Spinal cord (tissue), 9 donors: ENCODE measurements at regions not wholly inside any gene's neighbourhood (a gene's known extent, or its start where the extent isn't known, plus 50 kb on each side); places are given as distances from the start of the nearest gene placed in this dataset.
A peak's percentile ranks its signal among the peaks of the same experiment; 100 is the strongest.

Source experiments
- DNase-seq, 6 donors: peaks; one replicate each; pipeline versions ENCODE4 v3.0.0 to v3.0.0-alpha.2; 2013 to 2015; ENCODE audit warnings: low spot score in 6 of 6, low read depth in 4 of 6
- H3K27ac ChIP-seq: one replicate; pipeline ENCODE4 v1.5.1; 2013; ENCODE audit warnings: low read depth, low read length, control low read depth
- H3K27me3 ChIP-seq: one replicate; pipeline ENCODE4 v1.6.1; 2013; ENCODE audit warnings: low read length; ENCODE audit not compliant: control insufficient read depth, insufficient read depth
- H3K36me3 ChIP-seq: one replicate; pipeline ENCODE4 v1.6.1; 2013; ENCODE audit warnings: low read length; ENCODE audit not compliant: control insufficient read depth, insufficient read depth
- H3K4me1 ChIP-seq: one replicate; pipeline ENCODE4 v1.6.1; 2013; ENCODE audit warnings: low read length; ENCODE audit not compliant: control insufficient read depth, insufficient read depth
- H3K4me3 ChIP-seq: one replicate; pipeline ENCODE4 v1.5.1; 2013; ENCODE audit warnings: low read depth, low read length, control low read depth
- H3K9me3 ChIP-seq: one replicate; pipeline ENCODE4 v1.6.1; 2013; ENCODE audit warnings: low read length; ENCODE audit not compliant: control insufficient read depth, insufficient read depth
- WGBS: methylation state at CpG from one replicate; pipeline ENCODE4 v1.1.5; 2013; ENCODE audit warnings: missing lambda C conversion rate; ENCODE audit not compliant: insufficient coverage; 5-methylcytosine and 5-hydroxymethylcytosine counted together
- donor health status: healthy.

- Histone ChIP-seq H3K27me3 (no peaks in the 10 kb centered on the region), H3K4me1 (no peaks in the 10 kb centered on the region), H3K4me3 (no peak overlapping the region), H3K9me3 (no peaks in the 10 kb centered on the region), H3K36me3 (no peaks in the 10 kb centered on the region), H3K27ac (no peak overlapping the region)
- no peak for DNase-seq
- WGBS = 100% methylated on average over 1 of the region's 2 CpGs
Observed at GRCh38 chr7:106763717-106764116, 101.4 kb upstream of the PIK3CG start.

- WGBS = 93% methylated on average over 5 of the region's 5 CpGs
- no peaks in the 10 kb centered on the region for H3K36me3 ChIP-seq
- H3K9me3 ChIP-seq = no peaks in the 10 kb centered on the region
- no peaks in the 10 kb centered on the region for H3K4me1 ChIP-seq
- H3K27me3 ChIP-seq = no peaks in the 10 kb centered on the region
- H3K4me3 ChIP-seq = no peak overlapping the region
- no peak for DNase-seq
- H3K27ac ChIP-seq = no peak overlapping the region
Observed at GRCh38 chr7:106765727-106766355, 99.2 kb upstream of the PIK3CG start.

GRCh38 chr7:106766551-106766950 lies 98.5 kb upstream of the PIK3CG start:
- Histone ChIP-seq H3K4me1 (no peaks in the 10 kb centered on the region), H3K4me3 (no peak overlapping the region), H3K9me3 (no peaks in the 10 kb centered on the region), H3K27ac (no peak overlapping the region), H3K27me3 (no peaks in the 10 kb centered on the region), H3K36me3 (no peaks in the 10 kb centered on the region)
- no CpG with 5 or more reads among the region's 2 CpGs for WGBS
- no peak for DNase-seq

DNA sequence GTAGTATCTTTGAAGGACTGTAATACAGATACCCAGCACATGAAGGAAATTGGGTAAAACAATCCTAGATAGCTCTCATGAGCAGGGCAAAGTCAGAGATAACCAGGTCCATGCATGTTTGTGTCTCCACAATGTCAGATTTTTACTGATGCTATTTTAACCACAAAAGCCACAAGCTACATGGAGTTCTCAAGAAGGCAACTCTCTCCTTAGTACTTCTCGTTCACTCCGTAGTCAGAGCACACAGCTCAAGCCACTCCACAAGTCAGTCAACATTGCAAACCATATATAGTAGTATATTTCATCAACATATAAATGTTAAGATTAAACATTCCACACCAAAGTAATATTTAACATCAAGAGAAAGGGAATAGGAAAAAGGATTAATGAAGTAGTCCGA lies 98.0 kb upstream of the PIK3CG start:
- no peak overlapping the region for H3K4me3 ChIP-seq
- H3K9me3 ChIP-seq = no peaks in the 10 kb centered on the region
- H3K36me3 ChIP-seq = no peaks in the 10 kb centered on the region
- 90% methylated on average over 1 of the region's 3 CpGs for WGBS
- no peak overlapping the region for H3K27ac ChIP-seq
- H3K27me3 ChIP-seq = no peaks in the 10 kb centered on the region
- H3K4me1 ChIP-seq = no peaks in the 10 kb centered on the region
- no peak for DNase-seq

DNA sequence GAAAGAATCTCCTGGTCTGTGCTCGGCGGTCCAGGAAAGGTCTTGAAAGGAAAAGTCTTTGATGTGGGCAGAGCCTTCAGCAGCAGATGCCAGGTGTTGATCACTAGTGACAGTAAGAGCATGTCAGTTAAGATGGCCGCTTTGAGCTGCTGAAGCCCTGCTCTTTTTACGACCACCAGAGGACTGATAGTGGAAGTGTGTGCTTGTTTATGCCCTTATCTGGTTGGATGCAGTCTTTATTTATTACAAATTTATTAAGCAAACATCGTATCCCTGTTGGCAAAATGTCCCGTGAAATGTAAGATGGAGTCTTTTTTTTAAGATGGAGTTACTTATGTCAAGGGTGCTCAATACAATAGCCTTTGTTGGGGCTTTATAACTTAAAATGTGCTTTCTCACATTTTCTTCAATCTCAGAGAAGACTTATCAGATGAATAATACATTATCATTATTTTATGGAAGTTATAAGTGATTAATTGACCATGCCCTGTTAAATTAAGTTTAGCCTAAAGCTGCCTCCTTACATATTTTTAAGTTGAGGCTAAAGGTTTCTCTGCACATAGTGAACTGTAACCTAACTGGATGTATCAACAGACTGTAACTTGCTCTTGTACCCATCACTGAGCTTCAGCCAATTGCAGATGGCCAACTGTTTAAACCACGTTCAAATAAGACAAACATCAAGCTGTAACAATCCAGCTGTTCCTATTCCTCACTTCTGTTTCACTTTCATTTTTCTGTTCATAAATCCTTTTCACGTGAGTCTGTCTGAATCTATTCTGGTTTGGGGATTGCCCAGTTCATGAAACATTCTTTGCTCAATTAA lies 97.4 kb upstream of the PIK3CG start:
- no peak overlapping the region for H3K4me3 ChIP-seq
- H3K9me3 ChIP-seq = no peaks in the 10 kb centered on the region
- 79% methylated on average over 4 of the region's 8 CpGs for WGBS
- H3K4me1 ChIP-seq = no peaks in the 10 kb centered on the region
- no peak overlapping the region for H3K27ac ChIP-seq
- no peaks in the 10 kb centered on the region for H3K27me3 ChIP-seq
- DNase-seq = no peak
- H3K36me3 ChIP-seq = no peaks in the 10 kb centered on the region

GRCh38 chr7:106768324-106768751 lies 96.7 kb upstream of the PIK3CG start:
- Histone ChIP-seq H3K27ac (no peak overlapping the region), H3K36me3 (no peaks in the 10 kb centered on the region), H3K4me3 (no peak overlapping the region), H3K9me3 (no peaks in the 10 kb centered on the region), H3K27me3 (no peaks in the 10 kb centered on the region), H3K4me1 (no peaks in the 10 kb centered on the region)
- no peak for DNase-seq
- 72% methylated on average over 4 of the region's 4 CpGs for WGBS

GRCh38 chr7:106770191-106770590 lies 94.9 kb upstream of the PIK3CG start:
- no peak for DNase-seq

DNA sequence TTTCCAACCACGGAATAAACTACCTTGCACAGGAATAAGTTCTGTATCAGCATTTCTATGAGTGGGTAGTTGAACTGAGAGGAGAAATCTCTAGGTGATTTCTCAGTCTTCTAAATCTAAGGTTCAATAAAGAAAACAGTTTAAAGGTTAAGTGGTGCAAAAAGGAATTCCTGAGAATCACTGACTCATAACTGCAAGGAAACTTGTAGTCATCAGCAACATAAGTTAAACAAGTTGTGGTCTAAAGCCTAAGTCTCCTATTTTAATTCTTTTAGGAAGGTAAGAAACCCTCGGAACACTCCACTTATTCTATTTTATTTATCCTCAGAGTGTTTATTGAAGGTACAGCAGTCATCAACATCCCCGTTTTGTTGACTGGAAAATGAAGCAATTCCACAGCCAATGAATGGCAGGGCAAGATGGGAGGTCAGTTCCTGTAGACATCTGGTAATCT lies 92.4 kb upstream of the PIK3CG start:
- Histone ChIP-seq H3K27me3 (no peaks in the 10 kb centered on the region), H3K4me1 (no peaks in the 10 kb centered on the region), H3K4me3 (no peak overlapping the region), H3K36me3 (no peaks in the 10 kb centered on the region), H3K9me3 (no peaks in the 10 kb centered on the region), H3K27ac (no peak overlapping the region)
- DNase-seq = no peak
- no CpG with 5 or more reads among the region's 3 CpGs for WGBS

More at GRCh38 chr7:106770191-106770590, 94.9 kb upstream of the PIK3CG start:
- H3K9me3 ChIP-seq = no peaks in the 10 kb centered on the region
- no peak overlapping the region for H3K4me3 ChIP-seq
- WGBS = no CpG with 5 or more reads among the region's 2 CpGs
- no peak overlapping the region for H3K27ac ChIP-seq
- H3K4me1 ChIP-seq = no peaks in the 10 kb centered on the region
- no peaks in the 10 kb centered on the region for H3K27me3 ChIP-seq
- no peaks in the 10 kb centered on the region for H3K36me3 ChIP-seq

DNA sequence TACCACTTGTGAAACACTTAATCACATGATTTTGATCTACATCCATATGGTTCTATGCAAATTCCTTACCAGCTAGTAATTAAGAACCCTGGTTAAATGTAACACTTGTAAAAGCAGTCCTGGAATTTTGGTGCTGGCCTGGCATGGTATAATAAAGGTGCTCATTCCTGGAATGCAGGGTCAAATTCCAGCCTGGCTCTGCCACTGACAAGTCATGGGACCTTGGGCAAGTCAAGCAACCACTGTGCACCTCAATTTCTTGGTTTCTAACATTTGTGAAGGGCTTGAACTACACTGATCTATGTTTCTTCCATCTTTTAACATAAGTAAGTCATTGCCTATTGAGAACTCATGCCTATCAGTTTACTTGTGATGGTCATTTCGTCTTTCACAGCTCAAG lies 91.9 kb upstream of the PIK3CG start:
- no peaks in the 10 kb centered on the region for H3K4me1 ChIP-seq
- H3K4me3 ChIP-seq = no peak overlapping the region
- no peak for DNase-seq
- H3K9me3 ChIP-seq = no peaks in the 10 kb centered on the region
- no CpG with 5 or more reads among the region's 1 CpG for WGBS
- H3K27ac ChIP-seq = no peak overlapping the region
- no peaks in the 10 kb centered on the region for H3K27me3 ChIP-seq
- no peaks in the 10 kb centered on the region for H3K36me3 ChIP-seq

GRCh38 chr7:106773721-106774120 lies 91.4 kb upstream of the PIK3CG start:
- Histone ChIP-seq H3K4me1 (no peaks in the 10 kb centered on the region), H3K27ac (no peak overlapping the region), H3K4me3 (no peak overlapping the region), H3K9me3 (no peaks in the 10 kb centered on the region), H3K27me3 (no peaks in the 10 kb centered on the region), H3K36me3 (no peaks in the 10 kb centered on the region)
- WGBS = no CpG with 5 or more reads among the region's 2 CpGs
- DNase-seq = peak in 1 of 6 donors; percentile 29
